ENCODE measurements at regions not wholly inside any gene's neighbourhood (a gene's known extent, or its start where the extent isn't known, plus 50 kb on each side); places are given as distances from the start of the nearest gene placed in this dataset.

DNA sequence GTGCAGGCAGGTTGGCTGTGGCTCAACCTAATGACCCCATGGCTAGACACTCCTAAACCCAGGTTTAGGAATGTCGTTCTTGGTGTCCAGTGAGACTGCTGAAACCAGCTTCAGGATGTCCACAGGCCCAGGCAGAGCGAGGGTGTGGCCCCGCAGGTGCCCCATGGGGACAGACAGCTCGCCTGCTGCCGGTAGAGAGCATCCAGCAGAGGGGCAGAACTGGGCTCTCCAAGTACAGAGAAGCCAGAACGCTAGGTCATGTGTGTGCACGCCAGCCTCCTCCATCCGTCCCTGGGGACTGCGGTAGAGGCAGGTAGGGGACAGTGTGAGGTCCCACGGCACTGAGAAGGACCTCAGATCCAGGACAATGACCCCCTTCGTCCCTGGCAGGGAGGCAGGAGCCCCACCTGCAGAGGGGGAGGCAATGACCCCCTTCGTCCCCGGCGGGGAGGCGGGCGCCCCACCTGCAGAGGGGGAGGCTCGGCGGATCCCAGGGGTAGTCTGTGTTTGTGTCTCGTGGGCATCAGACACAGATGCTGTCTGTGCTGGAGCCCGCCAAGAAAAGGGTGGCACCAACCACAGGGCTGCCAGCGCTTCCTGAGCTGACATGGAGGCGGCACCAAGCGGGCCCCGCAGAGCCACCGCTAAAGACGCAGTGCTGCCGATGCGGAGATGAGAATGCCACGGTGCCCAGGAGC lies 118.4 kb downstream of the FAM53A start:
- 58 to 79% (median 76%) methylated on average over 16 to 29 of the region's 29 CpGs for WGBS, 4 donors
- H3K27ac ChIP-seq: no peak overlapping the region
- H3K27me3 ChIP-seq: peaks cover 32% of the 10 kb centered on the region
- no peak overlapping the region for H3K4me3 ChIP-seq
- no peaks in the 10 kb centered on the region for H3K4me1 ChIP-seq (replicated peaks in 1 of 2)
- no peak for TF ChIP-seq POLR2A (IDR thresholded peaks at IDR 0.05)
- TF ChIP-seq, protein P1, sequence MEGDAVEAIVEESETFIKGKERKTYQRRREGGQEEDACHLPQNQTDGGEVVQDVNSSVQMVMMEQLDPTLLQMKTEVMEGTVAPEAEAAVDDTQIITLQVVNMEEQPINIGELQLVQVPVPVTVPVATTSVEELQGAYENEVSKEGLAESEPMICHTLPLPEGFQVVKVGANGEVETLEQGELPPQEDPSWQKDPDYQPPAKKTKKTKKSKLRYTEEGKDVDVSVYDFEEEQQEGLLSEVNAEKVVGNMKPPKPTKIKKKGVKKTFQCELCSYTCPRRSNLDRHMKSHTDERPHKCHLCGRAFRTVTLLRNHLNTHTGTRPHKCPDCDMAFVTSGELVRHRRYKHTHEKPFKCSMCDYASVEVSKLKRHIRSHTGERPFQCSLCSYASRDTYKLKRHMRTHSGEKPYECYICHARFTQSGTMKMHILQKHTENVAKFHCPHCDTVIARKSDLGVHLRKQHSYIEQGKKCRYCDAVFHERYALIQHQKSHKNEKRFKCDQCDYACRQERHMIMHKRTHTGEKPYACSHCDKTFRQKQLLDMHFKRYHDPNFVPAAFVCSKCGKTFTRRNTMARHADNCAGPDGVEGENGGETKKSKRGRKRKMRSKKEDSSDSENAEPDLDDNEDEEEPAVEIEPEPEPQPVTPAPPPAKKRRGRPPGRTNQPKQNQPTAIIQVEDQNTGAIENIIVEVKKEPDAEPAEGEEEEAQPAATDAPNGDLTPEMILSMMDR (IDR thresholded peaks at IDR 0.05): no peak
- intact Hi-C loops (cut with DNase I): no loop called here
- H3K36me3 ChIP-seq (replicated peaks in 1 of 2): no peaks in the 10 kb centered on the region
- no peaks in the 10 kb centered on the region for H3K9me3 ChIP-seq (replicated peaks in 1 of 3)
- DNase-seq: no peak

DNA sequence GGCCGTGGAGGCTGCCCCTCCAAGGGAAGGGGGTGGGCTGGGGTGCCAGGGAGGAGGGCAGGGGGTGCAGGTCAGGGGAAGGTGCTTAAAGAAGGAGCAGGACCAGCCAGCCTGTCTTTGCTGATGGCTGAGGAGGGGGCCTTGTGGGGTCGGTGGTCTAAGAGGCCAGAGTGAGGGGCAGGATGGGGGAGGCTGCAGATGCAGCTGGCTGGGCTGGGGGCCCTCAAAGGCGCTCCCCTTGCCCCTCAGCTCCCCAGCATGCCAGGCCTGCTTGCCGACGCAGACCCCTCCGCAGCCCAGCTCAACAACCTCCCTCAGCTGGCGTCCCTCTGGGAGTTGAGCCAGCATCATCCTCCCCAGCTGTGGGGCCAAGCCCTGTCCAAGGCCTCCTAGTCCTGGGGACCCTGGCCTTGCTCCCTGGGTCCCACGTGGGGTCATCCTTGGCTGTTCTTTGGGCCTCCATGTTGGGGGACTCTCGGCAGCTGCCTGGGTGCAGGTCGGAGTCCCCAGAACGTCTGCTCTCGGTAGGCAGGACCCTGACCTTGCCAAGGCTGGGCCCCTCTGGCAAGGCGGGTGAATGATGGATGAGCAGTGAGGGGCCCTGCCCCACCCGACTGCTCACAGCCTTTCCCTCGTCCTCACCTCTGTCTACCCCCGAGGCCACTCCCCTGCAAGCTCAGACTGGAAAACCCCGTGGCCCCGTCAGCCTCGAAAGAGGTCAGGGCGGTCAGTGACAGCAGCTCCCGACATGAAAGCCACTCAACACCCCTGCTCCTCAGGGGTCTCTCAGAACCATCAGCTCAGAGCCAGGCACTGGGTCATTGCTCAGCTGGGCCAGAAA lies 119.4 kb downstream of the FAM53A start:
- no peak for DNase-seq
- Histone ChIP-seq H3K27ac (no peak overlapping the region), H3K36me3 (replicated peaks in 1 of 2) (no peaks in the 10 kb centered on the region), H3K4me1 (replicated peaks in 1 of 2) (no peaks in the 10 kb centered on the region), H3K4me3 (no peak overlapping the region), H3K9me3 (replicated peaks in 1 of 3) (no peaks in the 10 kb centered on the region), H3K27me3 (peaks cover 37% of the 10 kb centered on the region)
- intact Hi-C loops (cut with DNase I): no loop called here
- TF ChIP-seq, protein P1 (IDR thresholded peaks at IDR 0.05): no peak
- TF ChIP-seq POLR2A (IDR thresholded peaks at IDR 0.05): no peak
- 13 to 43% (median 40%) methylated on average over 1 to 21 of the region's 21 CpGs for WGBS, 4 donors

DNA sequence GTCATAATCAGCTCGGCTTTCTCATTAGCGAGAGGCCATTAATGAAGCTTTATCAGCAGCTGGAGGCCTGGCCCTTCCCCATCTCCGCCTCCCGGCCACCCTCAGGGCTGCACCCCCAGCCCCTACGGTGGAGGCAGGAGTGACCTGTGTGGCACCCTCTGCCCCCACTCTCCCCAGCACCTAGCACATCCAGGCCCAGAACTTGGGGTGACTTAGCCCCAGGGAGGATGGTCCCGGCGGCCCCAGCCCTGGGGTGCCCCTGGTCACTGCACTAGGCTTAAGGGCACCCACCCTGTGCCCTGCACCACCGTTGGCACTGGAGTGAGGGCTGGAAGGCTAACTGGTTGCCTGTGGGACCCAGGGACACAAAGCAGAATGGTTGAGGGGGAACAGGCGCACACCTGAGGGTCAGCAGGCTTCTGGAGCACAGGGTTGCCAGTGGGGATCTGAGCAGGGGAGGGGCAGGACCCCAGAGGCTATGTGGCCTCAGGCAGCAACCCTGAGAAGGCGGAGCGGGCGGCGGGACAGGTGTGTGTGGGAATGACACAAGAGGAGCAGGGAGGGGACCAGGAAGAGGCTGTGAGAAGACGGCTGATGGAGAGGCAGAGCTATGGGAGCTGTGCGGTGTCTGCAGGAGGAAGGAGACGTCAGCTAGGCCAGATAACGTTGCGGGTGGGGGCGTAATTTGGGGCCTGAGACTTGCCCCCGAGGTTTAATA lies 120.2 kb downstream of the FAM53A start:
- no peak for TF ChIP-seq POLR2A (IDR thresholded peaks at IDR 0.05)
- TF ChIP-seq, protein P1 (IDR thresholded peaks at IDR 0.05): no peak
- Histone ChIP-seq H3K9me3 (replicated peaks in 1 of 3) (no peaks in the 10 kb centered on the region), H3K27me3 (peaks cover 37% of the 10 kb centered on the region), H3K4me1 (replicated peaks in 1 of 2) (no peaks in the 10 kb centered on the region), H3K27ac (no peak overlapping the region), H3K36me3 (replicated peaks in 1 of 2) (no peaks in the 10 kb centered on the region), H3K4me3 (no peak overlapping the region)
- intact Hi-C loops (cut with DNase I): no loop called here
- no peak for DNase-seq
- 63 to 75% (median 68%) methylated on average over 12 to 20 of the region's 20 CpGs for WGBS, 4 donors

DNA sequence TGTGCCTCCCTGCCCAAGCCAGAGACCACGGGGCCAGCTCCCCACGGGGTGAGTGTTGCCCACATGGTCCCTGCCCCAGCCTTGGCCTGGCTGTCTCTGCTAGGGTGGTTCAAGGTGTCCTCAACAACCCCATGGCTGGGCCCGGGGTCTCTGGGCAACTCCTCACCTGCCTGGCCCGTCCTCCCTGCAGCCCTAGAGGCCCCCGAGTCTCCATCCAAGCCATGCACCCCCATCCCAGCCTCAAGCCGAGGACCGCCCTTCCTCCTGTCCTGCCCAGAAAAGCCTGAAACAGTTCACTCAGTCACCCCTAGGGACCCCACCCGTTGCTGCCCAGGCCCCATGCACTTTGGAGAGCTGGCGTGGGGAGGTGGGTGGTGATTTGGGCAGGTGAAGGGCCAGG lies 120.9 kb downstream of the FAM53A start:
- H3K27me3 ChIP-seq: peaks cover 37% of the 10 kb centered on the region
- no peaks in the 10 kb centered on the region for H3K36me3 ChIP-seq (replicated peaks in 1 of 2)
- TF ChIP-seq POLR2A (IDR thresholded peaks at IDR 0.05): no peak
- TF ChIP-seq, protein P1 (IDR thresholded peaks at IDR 0.05): no peak
- 53 to 71% (median 64%) methylated on average over 5 to 9 of the region's 9 CpGs for WGBS, 4 donors
- intact Hi-C loops (cut with DNase I): no loop called here
- H3K27ac ChIP-seq: no peak overlapping the region
- H3K9me3 ChIP-seq (replicated peaks in 1 of 3): no peaks in the 10 kb centered on the region
- DNase-seq: no peak
- no peak overlapping the region for H3K4me3 ChIP-seq
- no peaks in the 10 kb centered on the region for H3K4me1 ChIP-seq (replicated peaks in 1 of 2)
